ENCODE measurements at regions not wholly inside any gene's neighbourhood (a gene's known extent, or its start where the extent isn't known, plus 50 kb on each side); places are given as distances from the start of the nearest gene placed in this dataset.

DNA sequence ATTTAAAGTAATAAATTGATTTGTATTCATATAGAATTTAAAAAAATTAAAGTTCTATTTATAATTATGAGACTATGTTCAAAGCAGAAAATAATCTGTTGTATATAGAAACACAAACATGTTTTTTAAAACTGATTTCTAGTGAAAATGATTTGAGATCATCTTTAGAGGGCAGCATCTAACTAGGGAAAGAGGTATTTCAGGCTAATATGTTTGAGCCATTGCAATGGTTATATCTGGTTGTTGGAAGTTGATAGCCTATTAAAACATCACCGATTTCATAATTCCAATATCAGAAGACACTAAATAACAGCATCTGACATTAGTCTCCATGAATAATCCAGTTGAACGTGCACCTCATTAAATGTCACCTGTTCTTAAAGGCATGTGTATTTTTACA is 79.8 kb upstream of the SLITRK6 start:
- Mint-ChIP-seq H3K4me1 (no peaks in the 10 kb centered on the region), H3K27ac (no peak overlapping the region), H3K27me3 (no peaks in the 10 kb centered on the region), H3K9me3 (peaks cover 3% of the 10 kb centered on the region), H3K4me3 (no peak overlapping the region), H3K36me3 (no peaks in the 10 kb centered on the region)
- ATAC-seq: no peak

DNA sequence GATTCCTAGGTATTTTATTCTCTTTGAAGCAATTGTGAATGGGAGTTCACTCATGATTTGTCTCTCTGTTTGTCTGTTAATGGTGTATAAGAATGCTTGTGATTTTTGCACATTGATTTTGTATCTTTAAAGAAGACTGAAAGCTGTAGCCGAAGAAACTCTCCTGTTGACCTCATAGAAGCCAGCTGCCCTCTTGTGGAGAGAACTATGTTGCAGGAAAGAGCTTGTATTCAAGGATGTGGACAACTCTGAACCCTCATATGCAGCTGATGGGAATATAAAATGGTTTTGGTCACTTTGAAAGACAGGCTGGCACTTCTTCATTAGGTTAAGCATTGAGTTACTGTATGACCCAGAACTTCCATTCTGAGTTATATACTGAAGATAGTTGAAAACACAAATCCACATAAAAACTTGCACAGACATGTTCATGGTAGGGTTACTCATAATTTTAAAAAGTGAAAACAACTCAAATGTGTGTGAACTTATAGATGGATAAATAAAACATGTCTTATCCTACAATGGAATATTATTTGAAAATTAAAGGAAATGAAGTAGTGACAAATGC is 65.8 kb upstream of the SLITRK6 start:
- no peaks in the 10 kb centered on the region for H3K36me3 Mint-ChIP-seq
- no peak for ATAC-seq
- no peaks in the 10 kb centered on the region for H3K27me3 Mint-ChIP-seq
- no peak overlapping the region for H3K27ac Mint-ChIP-seq
- H3K9me3 Mint-ChIP-seq: no peaks in the 10 kb centered on the region
- no peak overlapping the region for H3K4me3 Mint-ChIP-seq
- no peaks in the 10 kb centered on the region for H3K4me1 Mint-ChIP-seq

- no peak overlapping the region for H3K27ac Mint-ChIP-seq
- peak; percentile 36 for ATAC-seq
- no peaks in the 10 kb centered on the region for H3K27me3 Mint-ChIP-seq
- H3K4me1 Mint-ChIP-seq: no peaks in the 10 kb centered on the region
- H3K9me3 Mint-ChIP-seq: peaks cover 13% of the 10 kb centered on the region
- no peak overlapping the region for H3K4me3 Mint-ChIP-seq
- no peaks in the 10 kb centered on the region for H3K36me3 Mint-ChIP-seq
These were observed 54.9 kb upstream of the SLITRK6 start for GRCh38 chr13:85853901-85854663.

DNA sequence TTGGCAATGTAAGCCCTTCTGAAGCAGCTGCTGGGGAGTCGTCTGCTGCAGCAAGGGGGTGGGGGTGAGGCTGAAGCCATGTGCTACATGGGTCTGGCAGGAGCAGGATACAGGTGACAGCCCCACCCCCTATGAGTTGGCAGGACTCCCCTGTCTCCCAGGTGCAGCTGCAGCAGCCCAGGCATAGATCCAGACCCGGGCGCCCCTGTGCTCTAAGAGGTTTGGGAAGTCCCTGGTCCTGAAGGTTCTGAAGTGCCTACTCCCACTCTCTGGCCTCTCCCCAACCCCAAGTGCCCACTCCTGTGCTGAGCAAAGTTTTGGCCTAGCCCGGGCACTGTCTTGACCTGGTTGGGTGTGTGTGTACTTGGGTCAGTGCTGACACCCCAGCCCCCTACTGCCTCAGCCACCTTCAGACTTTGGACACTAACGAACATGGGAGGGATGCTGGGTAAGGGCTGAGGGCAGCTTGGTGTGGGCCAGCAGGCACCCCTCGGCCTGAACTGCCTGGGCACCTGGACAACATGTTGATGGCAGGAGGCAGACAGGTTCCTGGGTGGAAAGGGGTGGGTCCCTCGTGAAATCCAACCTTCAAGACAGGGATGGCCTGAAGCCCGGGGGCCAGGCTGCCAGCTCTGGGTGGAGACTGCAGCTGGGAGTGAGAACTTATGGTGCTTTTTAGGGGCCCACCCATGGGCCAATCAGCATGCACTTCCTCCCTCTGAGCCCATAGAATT is 54.1 kb upstream of the SLITRK6 start:
- H3K9me3 Mint-ChIP-seq: peaks cover 10% of the 10 kb centered on the region
- ATAC-seq: peak; percentile 39
- H3K4me3 Mint-ChIP-seq: no peak overlapping the region
- no peak overlapping the region for H3K27ac Mint-ChIP-seq
- H3K36me3 Mint-ChIP-seq: no peaks in the 10 kb centered on the region
- H3K27me3 Mint-ChIP-seq: no peaks in the 10 kb centered on the region
- no peaks in the 10 kb centered on the region for H3K4me1 Mint-ChIP-seq

Data from stimulated activated memory B cell treated with anti-CD40 and anti-IgM and Interleukin-4, amounts not matched to agents 10 μg/mL and 1 μg/mL and 100 μg/mL, for 72 hours (primary cell).